ENCODE measurements at regions not wholly inside any gene's neighbourhood (a gene's known extent, or its start where the extent isn't known, plus 50 kb on each side); places are given as distances from the start of the nearest gene placed in this dataset.
A peak's percentile ranks its signal among the peaks of the same experiment; 100 is the strongest.

GRCh38 chr13:99087098-99087953 lies 109.5 kb upstream of the DOCK9 start (continued):
- peak; percentile 46 for TF ChIP-seq UBTF (CRISPR knock-in tag; IDR thresholded peaks at IDR 0.05)
- 0 out of 2 replicates have a peak, but pooled peaks have one; percentile 60 for TF ChIP-seq TFDP2 (CRISPR knock-in tag; IDR thresholded peaks at IDR 0.05)
- TF ChIP-seq ZBED4 (CRISPR knock-in tag; IDR thresholded peaks at IDR 0.05; ENCODE audit: borderline replicate concordance): peak; percentile 28; the same call in 1 of the 2 replicates
- TF ChIP-seq ETV6 (CRISPR knock-in tag; conservative IDR thresholded peaks at IDR 0.05): 0 out of 2 replicates have a peak, but pooled peaks have one; percentile 51
- TF ChIP-seq ZNF800 (CRISPR knock-in tag; IDR thresholded peaks at IDR 0.05): peak; percentile 94
- peak; percentile 43; the same call in 1 of the 2 replicates for TF ChIP-seq ZNF383 (CRISPR knock-in tag; IDR thresholded peaks at IDR 0.05; ENCODE audit: borderline replicate concordance)
- TF ChIP-seq NONO (IDR thresholded peaks at IDR 0.05): no peak
- TF ChIP-seq NONO (CRISPR knock-in tag; conservative IDR thresholded peaks at IDR 0.05): 0 out of 2 replicates have a peak, but pooled peaks have one; percentile 44
- 0 out of 2 replicates have a peak, but pooled peaks have one; percentile 29 for TF ChIP-seq ZGPAT (CRISPR knock-in tag; IDR thresholded peaks at IDR 0.05)
- peak; percentile 70 for TF ChIP-seq E2F1 (CRISPR knock-in tag; IDR thresholded peaks at IDR 0.05)

Measured in HepG2 (cell line).